WTC11 (cell line): ENCODE measurements at regions not wholly inside any gene's neighbourhood (a gene's known extent, or its start where the extent isn't known, plus 50 kb on each side); places are given as distances from the start of the nearest gene placed in this dataset.

Experiments used
- ATAC-seq: fragments of 200-7000 bp; cut with Tn5 transposase; 2 replicates; pipeline ENCODE4 v1.10.0; 2021; ENCODE audit warnings: mild to moderate bottlenecking, moderate library complexity
- CTCF ChIA-PET: fragments of 300-600 bp; sonication (Branson Sonifier 250); formaldehyde crosslinking; loops from one replicate; lab custom pipeline; 2021; ENCODE audit warnings: antibody characterized with exemption; lab: Charles Lee
- POLR2A ChIA-PET: fragments of 350-600 bp; sonication (Branson Sonifier 250); formaldehyde crosslinking; loops from one replicate; lab custom pipeline; 2021; ENCODE audit warnings: antibody characterized with exemption; lab: Charles Lee
- DNase-seq: peaks from one replicate; pipeline ENCODE4 v3.0.0; 2021; ENCODE audit warnings: low spot score
- H3K27ac Mint-ChIP-seq: 2 replicates; pipeline ENCODE4 v1.8.0; 2021; ENCODE audit warnings: mixed read lengths
- H3K27me3 Mint-ChIP-seq: 2 replicates; pipeline ENCODE4 v1.8.0; 2021; ENCODE audit warnings: low read depth, mild to moderate bottlenecking, moderate library complexity, mixed read lengths
- H3K36me3 Mint-ChIP-seq: 2 replicates; pipeline ENCODE4 v1.8.0; 2021; ENCODE audit warnings: mixed read lengths
- H3K4me1 Mint-ChIP-seq: 2 replicates; pipeline ENCODE4 v1.8.0; 2022; ENCODE audit warnings: mixed read lengths
- H3K4me3 Mint-ChIP-seq: 2 replicates; pipeline ENCODE4 v1.8.0; 2021; ENCODE audit warnings: mild to moderate bottlenecking, moderate library complexity, mixed read lengths
- H3K9me3 Mint-ChIP-seq: 2 replicates; pipeline ENCODE4 v1.8.0; 2021; ENCODE audit warnings: mixed read lengths
- AFF4 ChIP-seq: sonication (generic); formaldehyde crosslinking; IDR thresholded peaks from 2 replicates; pipeline ENCODE4 v1.8.1; 2023; ENCODE audit warnings: mild to moderate bottlenecking, missing genetic modification reagents, borderline replicate concordance
- AR ChIP-seq: fragments of 250-450 bp; sonication (Bioruptor Pico); IDR thresholded peaks from 2 replicates; pipeline ENCODE4 v1.9.0; 2021; ENCODE audit warnings: mild to moderate bottlenecking
- CTCF ChIP-seq: fragments of 200-600 bp; IDR thresholded peaks from 2 replicates; pipeline ENCODE4 v1.8.0; 2022; ENCODE audit warnings: antibody characterized with exemption
- FOXP4 ChIP-seq: sonication (generic); formaldehyde crosslinking; IDR thresholded peaks from 2 replicates; pipeline ENCODE4 v1.8.0; 2022; ENCODE audit warnings: mild to moderate bottlenecking, missing genetic modification reagents
- GABPB1 ChIP-seq: sonication (generic); formaldehyde crosslinking; IDR thresholded peaks from 2 replicates; pipeline ENCODE4 v1.8.1; 2023; ENCODE audit warnings: mild to moderate bottlenecking, missing genetic modification reagents
- GRHL2 ChIP-seq: fragments of 250-450 bp; sonication (Bioruptor Pico); IDR thresholded peaks from 2 replicates; pipeline ENCODE4 v1.8.0; 2022; ENCODE audit warnings: mild to moderate bottlenecking, moderate library complexity; ENCODE audit not compliant: insufficient replicate concordance, severe bottlenecking
- HMGA2 ChIP-seq: fragments of 250-450 bp; sonication (Bioruptor Pico); IDR thresholded peaks from 2 replicates; pipeline ENCODE4 v1.4.0; 2021; ENCODE audit warnings: mild to moderate bottlenecking, moderate library complexity
- IRF1 ChIP-seq: sonication (generic); formaldehyde crosslinking; IDR thresholded peaks from 2 replicates; pipeline ENCODE4 v1.8.0; 2023; ENCODE audit warnings: missing genetic modification reagents
- JUN ChIP-seq: sonication (generic); formaldehyde crosslinking; IDR thresholded peaks from 2 replicates; pipeline ENCODE4 v1.8.0; 2023; ENCODE audit warnings: mild to moderate bottlenecking, missing genetic modification reagents
- KAT7 ChIP-seq: sonication (generic); formaldehyde crosslinking; IDR thresholded peaks from 2 replicates; pipeline ENCODE4 v1.8.1; 2023; ENCODE audit warnings: missing genetic modification reagents, mild to moderate bottlenecking, borderline replicate concordance
- MLX ChIP-seq: sonication (generic); formaldehyde crosslinking; IDR thresholded peaks from 2 replicates; pipeline ENCODE4 v1.8.1; 2023; ENCODE audit warnings: mild to moderate bottlenecking, missing genetic modification reagents, moderate library complexity
- NFE2L1 ChIP-seq: sonication (generic); formaldehyde crosslinking; IDR thresholded peaks from 2 replicates; pipeline ENCODE4 v1.8.1; 2023; ENCODE audit warnings: missing genetic modification reagents
- PRRX2 ChIP-seq: fragments of 250-450 bp; sonication (Bioruptor Pico); IDR thresholded peaks from 2 replicates; pipeline ENCODE4 v1.8.0; 2021; ENCODE audit warnings: mild to moderate bottlenecking
- RELA ChIP-seq: sonication (generic); formaldehyde crosslinking; IDR thresholded peaks from 2 replicates; pipeline ENCODE4 v1.8.1; 2022; ENCODE audit warnings: missing genetic modification reagents, mild to moderate bottlenecking, borderline replicate concordance
- RORB ChIP-seq: fragments of 250-450 bp; sonication (Bioruptor Pico); IDR thresholded peaks from 2 replicates; pipeline ENCODE4 v1.9.0; 2021; ENCODE audit warnings: mild to moderate bottlenecking
- ZMAT4 ChIP-seq: fragments of 250-450 bp; sonication (Bioruptor Pico); IDR thresholded peaks from 2 replicates; pipeline ENCODE4 v1.9.0; 2021; ENCODE audit warnings: mild to moderate bottlenecking
- ZNF232 ChIP-seq: sonication (generic); formaldehyde crosslinking; IDR thresholded peaks from 2 replicates; pipeline ENCODE4 v1.8.0; 2022; ENCODE audit warnings: mild to moderate bottlenecking, missing genetic modification reagents

GRCh38 chr4:14769993-14770392 is 232.3 kb upstream of the CPEB2 start (continued):
- TF ChIP-seq IRF1 (CRISPR knock-in tag) (no peak), RELA (CRISPR knock-in tag) (no peak), FOXP4 (CRISPR knock-in tag) (no peak), MLX (CRISPR knock-in tag) (no peak), HMGA2 (CRISPR knock-in tag) (no peak)

GRCh38 chr4:14771094-14771493 is 231.2 kb upstream of the CPEB2 start:
- ChIA-PET POLR2A (no interaction called here), CTCF (interaction anchor here (0.9 kb wide), 1 partner anchor 17 kb away, joined by 4 read pairs; no protein-coding TSS in a partner anchor)
- Mint-ChIP-seq H3K27ac (no peak overlapping the region), H3K36me3 (no peaks in the 10 kb centered on the region), H3K4me3 (no peak overlapping the region), H3K9me3 (peaks cover 17% of the 10 kb centered on the region), H3K27me3 (peaks cover 43% of the 10 kb centered on the region), H3K4me1 (no peaks in the 10 kb centered on the region)
- TF ChIP-seq CTCF, result no peak
- no peak for TF ChIP-seq NFE2L1
- TF ChIP-seq AFF4 (CRISPR knock-in tag), result no peak
- no peak for TF ChIP-seq JUN
- TF ChIP-seq GRHL2 (CRISPR knock-in tag), result no peak
- no peak for TF ChIP-seq AR (CRISPR knock-in tag)
- TF ChIP-seq KAT7 (CRISPR knock-in tag), result no peak
- no peak for TF ChIP-seq PRRX2 (CRISPR knock-in tag)
- TF ChIP-seq ZMAT4 (CRISPR knock-in tag), result no peak
- no peak for TF ChIP-seq ZNF232 (CRISPR knock-in tag)
- TF ChIP-seq RORB (CRISPR knock-in tag), result no peak
- no peak for TF ChIP-seq GABPB1 (CRISPR knock-in tag)
- ATAC-seq, result no peak
- DNase-seq, result no peak
